ENCODE measurements at regions not wholly inside any gene's neighbourhood (a gene's known extent, or its start where the extent isn't known, plus 50 kb on each side); places are given as distances from the start of the nearest gene placed in this dataset.

- TF ChIP-seq, protein P1, sequence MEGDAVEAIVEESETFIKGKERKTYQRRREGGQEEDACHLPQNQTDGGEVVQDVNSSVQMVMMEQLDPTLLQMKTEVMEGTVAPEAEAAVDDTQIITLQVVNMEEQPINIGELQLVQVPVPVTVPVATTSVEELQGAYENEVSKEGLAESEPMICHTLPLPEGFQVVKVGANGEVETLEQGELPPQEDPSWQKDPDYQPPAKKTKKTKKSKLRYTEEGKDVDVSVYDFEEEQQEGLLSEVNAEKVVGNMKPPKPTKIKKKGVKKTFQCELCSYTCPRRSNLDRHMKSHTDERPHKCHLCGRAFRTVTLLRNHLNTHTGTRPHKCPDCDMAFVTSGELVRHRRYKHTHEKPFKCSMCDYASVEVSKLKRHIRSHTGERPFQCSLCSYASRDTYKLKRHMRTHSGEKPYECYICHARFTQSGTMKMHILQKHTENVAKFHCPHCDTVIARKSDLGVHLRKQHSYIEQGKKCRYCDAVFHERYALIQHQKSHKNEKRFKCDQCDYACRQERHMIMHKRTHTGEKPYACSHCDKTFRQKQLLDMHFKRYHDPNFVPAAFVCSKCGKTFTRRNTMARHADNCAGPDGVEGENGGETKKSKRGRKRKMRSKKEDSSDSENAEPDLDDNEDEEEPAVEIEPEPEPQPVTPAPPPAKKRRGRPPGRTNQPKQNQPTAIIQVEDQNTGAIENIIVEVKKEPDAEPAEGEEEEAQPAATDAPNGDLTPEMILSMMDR (IDR thresholded peaks at IDR 0.05): peak; percentile 44 to 83 (median 82)
- peak in 2 of 3 donors; percentile 16 to 41 for TF ChIP-seq POLR2AphosphoS5 (IDR thresholded peaks at IDR 0.05)
Measured at GRCh38 chr4:189202182-189202868, 738.3 kb upstream of the FRG1 start.
